Stimulated activated naive CD8-positive, alpha-beta T cell treated with anti-CD3 and anti-CD28 coated beads, Interleukin-15, amount 100 ng/mL, for 72 hours (primary cell): ENCODE measurements at regions not wholly inside any gene's neighbourhood (a gene's known extent, or its start where the extent isn't known, plus 50 kb on each side); places are given as distances from the start of the nearest gene placed in this dataset.
"Not testable (repeated sequence)": the region's sequence is repeated elsewhere in the genome, so short reads cannot be mapped to it uniquely, and the experiment has no call there.

ENCODE experiments used
- ATAC-seq: fragments of 150-1000 bp; cut with Tn5 transposase; 2 replicates; pipeline ENCODE4 v1.10.0; 2021; ENCODE audit warnings: mild to moderate bottlenecking, moderate library complexity
- DNase-seq, 2 donors: peaks; one replicate each; pipeline ENCODE4 v3.0.0; 2021 to 2022
- H3K27ac Mint-ChIP-seq, 2 donors: one replicate each; pipeline ENCODE4 v1.8.0; 2022; ENCODE audit warnings: mild to moderate bottlenecking in 2 of 2, mixed read lengths in 2 of 2, moderate library complexity in 2 of 2
- H3K27me3 Mint-ChIP-seq: one replicate; pipeline ENCODE4 v1.8.0; 2022; ENCODE audit warnings: mixed read lengths
- H3K4me1 Mint-ChIP-seq: one replicate; pipeline ENCODE4 v1.8.0; 2022; ENCODE audit warnings: mild to moderate bottlenecking, mixed read lengths
- H3K4me3 Mint-ChIP-seq, 2 donors: one replicate each; pipeline ENCODE4 v1.8.0; 2022; ENCODE audit warnings: mild to moderate bottlenecking in 2 of 2, mixed read lengths in 2 of 2, moderate library complexity in 1 of 2
- H3K9me3 Mint-ChIP-seq, 2 donors: one replicate each; pipeline ENCODE4 v1.8.0; 2022; ENCODE audit warnings: mixed read lengths in 2 of 2

- H3K27ac Mint-ChIP-seq, result no peak overlapping the region
- peaks cover 37% of the 10 kb centered on the region for H3K4me1 Mint-ChIP-seq
- no peaks in the 10 kb centered on the region for H3K9me3 Mint-ChIP-seq
- H3K4me3 Mint-ChIP-seq, result no peak overlapping the region
- H3K27me3 Mint-ChIP-seq, result no peaks in the 10 kb centered on the region
- ATAC-seq (no peak), DNase-seq (no peak)
Measured at GRCh38 chr7:39758234-39758970, 135.0 kb downstream of the RALA start.

- ATAC-seq, result no peak
- H3K4me3 Mint-ChIP-seq, result no peak overlapping the region
- DNase-seq, result no peak
- no peaks in the 10 kb centered on the region for H3K27me3 Mint-ChIP-seq
- H3K27ac Mint-ChIP-seq, result no peak overlapping the region
- no peaks in the 10 kb centered on the region for H3K9me3 Mint-ChIP-seq
- peaks cover 12% of the 10 kb centered on the region for H3K4me1 Mint-ChIP-seq
Measured at GRCh38 chr7:39761449-39761848, 138.1 kb downstream of the RALA start.

GRCh38 chr7:39762466-39762865 is 139.1 kb downstream of the RALA start:
- H3K27ac Mint-ChIP-seq, H3K27me3 Mint-ChIP-seq, DNase-seq, H3K9me3 Mint-ChIP-seq, H3K4me3 Mint-ChIP-seq, ATAC-seq: not testable (repeated sequence)
- H3K4me1 Mint-ChIP-seq, result peaks cover 12% of the 10 kb centered on the region

GRCh38 chr7:39762881-39763280 is 139.5 kb downstream of the RALA start:
- not testable (repeated sequence) for H3K4me3 Mint-ChIP-seq, ATAC-seq, H3K27me3 Mint-ChIP-seq, H3K9me3 Mint-ChIP-seq, DNase-seq, H3K27ac Mint-ChIP-seq
- H3K4me1 Mint-ChIP-seq, result peaks cover 12% of the 10 kb centered on the region

GRCh38 chr7:39765833-39766232 is 142.5 kb downstream of the RALA start:
- H3K4me3 Mint-ChIP-seq, H3K27me3 Mint-ChIP-seq, H3K27ac Mint-ChIP-seq, H3K9me3 Mint-ChIP-seq, ATAC-seq, DNase-seq: not testable (repeated sequence)
- peaks cover 12% of the 10 kb centered on the region for H3K4me1 Mint-ChIP-seq

- H3K4me3 Mint-ChIP-seq, H3K27me3 Mint-ChIP-seq, H3K27ac Mint-ChIP-seq, DNase-seq, H3K4me1 Mint-ChIP-seq, ATAC-seq, H3K9me3 Mint-ChIP-seq: not testable (repeated sequence)
Measured at GRCh38 chr7:39768439-39768838, 145.1 kb downstream of the RALA start.

- H3K9me3 Mint-ChIP-seq, H3K4me3 Mint-ChIP-seq, H3K27me3 Mint-ChIP-seq, H3K27ac Mint-ChIP-seq, ATAC-seq, DNase-seq, H3K4me1 Mint-ChIP-seq: not testable (repeated sequence)
Measured at GRCh38 chr7:39774341-39774851, 151.0 kb downstream of the RALA start.

GRCh38 chr7:39781557-39781956 is 158.2 kb downstream of the RALA start:
- not testable (repeated sequence) for DNase-seq, H3K27me3 Mint-ChIP-seq, H3K4me1 Mint-ChIP-seq, H3K27ac Mint-ChIP-seq, H3K4me3 Mint-ChIP-seq, ATAC-seq, H3K9me3 Mint-ChIP-seq

- H3K4me1 Mint-ChIP-seq, H3K27me3 Mint-ChIP-seq, H3K9me3 Mint-ChIP-seq, H3K4me3 Mint-ChIP-seq, H3K27ac Mint-ChIP-seq, ATAC-seq, DNase-seq: not testable (repeated sequence)
Measured at GRCh38 chr7:39786440-39786839, 163.1 kb downstream of the RALA start.

- ATAC-seq, H3K9me3 Mint-ChIP-seq, H3K27me3 Mint-ChIP-seq, DNase-seq, H3K27ac Mint-ChIP-seq, H3K4me1 Mint-ChIP-seq, H3K4me3 Mint-ChIP-seq: not testable (repeated sequence)
Measured at GRCh38 chr7:39791035-39791434, 159.0 kb upstream of the CDK13 start.

GRCh38 chr7:39791911-39792310 is 158.1 kb upstream of the CDK13 start:
- H3K27me3 Mint-ChIP-seq, result not testable (repeated sequence)

GRCh38 chr7:39793026-39793425 is 157.0 kb upstream of the CDK13 start:
- H3K4me1 Mint-ChIP-seq, H3K9me3 Mint-ChIP-seq, H3K27ac Mint-ChIP-seq, H3K4me3 Mint-ChIP-seq, ATAC-seq, DNase-seq, H3K27me3 Mint-ChIP-seq: not testable (repeated sequence)

More at GRCh38 chr7:39791911-39792310, 158.1 kb upstream of the CDK13 start:
- H3K4me1 Mint-ChIP-seq, H3K4me3 Mint-ChIP-seq, H3K9me3 Mint-ChIP-seq, H3K27ac Mint-ChIP-seq, ATAC-seq: not testable (repeated sequence)
- DNase-seq, result peak in 1 of 2 donors; percentile 18

- not testable (repeated sequence) for H3K4me1 Mint-ChIP-seq, ATAC-seq, H3K27me3 Mint-ChIP-seq, H3K9me3 Mint-ChIP-seq, H3K4me3 Mint-ChIP-seq, H3K27ac Mint-ChIP-seq, DNase-seq
Measured at GRCh38 chr7:39793851-39794250, 156.2 kb upstream of the CDK13 start.

GRCh38 chr7:39796947-39797346 is 153.1 kb upstream of the CDK13 start:
- not testable (repeated sequence) for H3K27me3 Mint-ChIP-seq, H3K4me1 Mint-ChIP-seq, H3K4me3 Mint-ChIP-seq, ATAC-seq, DNase-seq, H3K9me3 Mint-ChIP-seq
- peak overlapping the region in 1 of 2 donors; percentile 59 for H3K27ac Mint-ChIP-seq

- not testable (repeated sequence) for H3K9me3 Mint-ChIP-seq, DNase-seq, H3K4me3 Mint-ChIP-seq, H3K4me1 Mint-ChIP-seq, H3K27ac Mint-ChIP-seq, H3K27me3 Mint-ChIP-seq, ATAC-seq
Measured at GRCh38 chr7:39798077-39798476, 152.0 kb upstream of the CDK13 start.

- DNase-seq (no peak), ATAC-seq (no peak)
- Mint-ChIP-seq H3K27ac (peak overlapping the region in 1 of 2 donors; percentile 61), H3K4me1 (no peaks in the 10 kb centered on the region), H3K9me3 (no peaks in the 10 kb centered on the region), H3K27me3 (peaks cover 19% of the 10 kb centered on the region), H3K4me3 (no peak overlapping the region)
Measured at GRCh38 chr7:39808796-39809481, 141.1 kb upstream of the CDK13 start.
